ENCODE measurements at regions not wholly inside any gene's neighbourhood (a gene's known extent, or its start where the extent isn't known, plus 50 kb on each side); places are given as distances from the start of the nearest gene placed in this dataset.

DNA sequence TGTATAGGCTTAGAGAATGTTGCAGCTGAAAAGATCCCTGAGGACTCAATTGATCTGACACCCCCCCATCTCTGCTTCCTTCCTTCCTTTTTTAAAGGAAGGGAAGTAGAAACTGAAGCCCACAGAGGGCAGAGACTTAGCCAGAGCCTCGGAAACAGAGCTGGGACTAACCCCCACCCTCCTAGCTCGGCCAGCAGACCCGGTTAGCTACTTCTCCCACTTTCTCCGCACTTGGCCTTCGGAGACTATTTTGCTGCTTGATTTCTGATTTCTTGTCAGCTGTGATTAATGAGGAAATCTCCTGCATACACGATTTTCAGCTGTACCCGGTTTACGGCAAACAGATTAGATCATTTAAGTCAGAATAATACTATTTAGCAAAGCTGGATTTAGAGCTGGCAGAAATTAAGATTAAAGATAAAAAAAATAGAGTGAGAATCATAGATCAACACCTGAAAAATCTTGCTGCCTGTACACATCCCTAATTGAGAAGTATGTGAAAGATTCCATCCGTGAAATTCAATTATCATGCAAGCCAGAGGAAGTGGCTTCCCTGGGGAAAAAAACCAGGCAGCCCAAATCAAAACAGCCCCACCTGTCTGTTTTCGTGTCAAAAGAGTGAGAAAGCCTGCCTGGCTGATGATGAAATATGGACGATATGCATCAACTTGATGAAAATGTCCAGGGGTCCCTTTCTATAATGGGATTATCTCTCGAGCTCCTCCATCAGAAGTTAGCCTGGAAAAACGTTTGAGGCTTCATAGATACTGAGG lies 159.5 kb upstream of the SHB start:
- DNase-seq (ENCODE audit: low read depth, low spot score) = no peak

DNA sequence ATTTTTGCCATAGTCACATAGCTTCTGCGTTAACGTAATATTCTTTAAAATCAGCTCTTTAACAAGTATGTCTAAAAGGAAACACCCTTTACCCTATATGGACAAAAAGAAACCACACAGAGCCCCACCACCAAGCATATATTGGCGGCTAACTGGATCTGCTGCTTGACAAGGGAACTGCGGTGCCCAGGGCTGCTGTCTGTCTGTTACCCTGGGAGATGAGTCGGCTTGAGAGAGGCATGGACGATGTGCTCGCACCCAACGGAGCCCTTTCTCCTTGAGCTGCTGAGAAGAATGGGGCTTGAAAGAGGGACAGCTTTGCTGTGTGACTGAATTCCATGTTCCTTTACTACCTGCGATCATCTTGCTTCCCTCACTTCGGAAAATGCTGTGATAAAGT lies 158.6 kb upstream of the SHB start:
- DNase-seq (ENCODE audit: low read depth, low spot score) = no peak

DNA sequence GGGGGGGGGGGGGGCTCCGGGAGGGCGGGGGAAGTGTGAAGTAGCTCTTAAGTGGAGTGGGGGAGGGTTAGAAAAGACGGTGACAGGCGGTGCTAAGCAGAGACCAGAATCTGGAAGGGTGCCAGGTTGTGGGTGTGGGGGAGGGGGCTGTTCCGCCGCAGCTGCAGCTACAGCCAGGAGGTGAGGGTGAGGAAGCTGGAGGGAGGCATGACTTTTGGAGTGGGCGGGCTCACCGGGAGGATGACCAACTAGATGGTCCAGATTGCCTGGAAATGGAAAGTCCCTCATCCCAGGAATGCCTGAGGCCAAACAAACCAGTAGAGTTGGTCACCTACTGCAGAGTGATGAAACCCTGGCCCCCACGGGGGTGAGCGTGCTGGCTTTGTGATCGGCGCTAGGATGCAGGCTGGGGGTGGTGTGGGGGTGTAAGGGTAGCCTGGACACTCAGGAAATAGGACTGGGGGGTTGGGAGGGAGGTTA lies 158.1 kb upstream of the SHB start:
- peak; percentile 14 for DNase-seq (ENCODE audit: low read depth, low spot score)

DNA sequence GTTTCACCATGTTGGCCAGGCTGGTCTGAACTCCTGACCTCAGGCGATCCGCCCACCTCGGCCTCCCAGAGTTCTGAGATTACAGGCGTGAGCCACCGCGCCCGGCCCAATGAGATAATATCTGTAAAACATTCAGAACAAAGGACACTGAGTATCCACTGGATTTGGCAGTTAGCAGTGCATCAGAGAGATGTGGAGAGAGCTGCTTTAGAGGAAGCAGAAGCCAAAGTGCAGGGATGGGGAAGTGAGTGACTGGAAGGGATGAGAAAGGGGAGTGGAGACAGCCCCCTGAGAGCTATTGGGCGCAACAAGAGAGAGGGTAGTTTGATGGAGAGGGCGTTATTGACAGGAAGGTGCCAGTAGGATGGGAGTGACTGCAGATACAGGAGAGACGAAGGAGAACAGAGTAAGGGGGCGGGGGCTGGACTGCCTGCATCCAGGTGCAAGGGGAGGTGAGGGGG lies 157.5 kb upstream of the SHB start:
- no peak for DNase-seq (ENCODE audit: low read depth, low spot score)

DNA sequence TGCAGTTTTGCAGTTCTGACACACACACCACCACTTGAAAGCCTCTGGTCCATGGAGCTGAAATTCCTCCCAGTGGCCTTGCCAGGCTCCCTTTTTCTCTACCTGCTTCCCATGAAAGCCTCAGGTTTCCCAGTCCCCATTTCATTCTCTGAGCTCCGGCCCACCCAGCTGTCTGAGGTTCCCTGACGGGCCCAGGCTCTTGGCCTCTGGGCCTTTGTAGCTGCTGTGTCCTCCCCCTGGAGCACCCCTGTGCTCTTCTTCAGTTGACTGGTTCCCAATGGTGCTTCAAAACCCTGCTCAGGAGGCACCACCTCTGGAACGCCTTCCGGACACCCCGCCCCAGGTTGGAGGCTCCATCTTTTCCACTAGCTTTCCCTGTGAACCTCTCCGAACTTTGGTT lies 155.9 kb upstream of the SHB start:
- DNase-seq (ENCODE audit: low read depth, low spot score) = no peak

DNA sequence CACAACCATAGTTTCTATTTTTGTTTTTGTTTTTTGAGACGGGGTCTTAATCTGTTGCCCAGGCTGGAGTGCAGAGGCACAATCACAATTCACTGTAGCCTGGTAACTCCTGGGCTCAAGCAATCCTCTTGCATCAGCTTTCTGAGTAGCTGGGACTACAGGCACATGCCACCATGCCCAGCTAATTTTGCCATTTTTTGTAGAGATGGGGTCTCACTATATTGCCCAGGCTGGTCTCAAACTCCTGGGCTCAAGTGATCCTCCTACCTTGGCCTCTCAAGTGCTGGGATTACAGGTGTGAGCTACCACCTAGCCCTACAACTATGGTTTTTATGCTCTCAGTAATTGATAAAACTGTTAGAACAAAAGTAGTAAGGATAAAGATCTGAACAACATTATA lies 147.5 kb upstream of the SHB start:
- no peak for DNase-seq (ENCODE audit: low read depth, low spot score)

DNA sequence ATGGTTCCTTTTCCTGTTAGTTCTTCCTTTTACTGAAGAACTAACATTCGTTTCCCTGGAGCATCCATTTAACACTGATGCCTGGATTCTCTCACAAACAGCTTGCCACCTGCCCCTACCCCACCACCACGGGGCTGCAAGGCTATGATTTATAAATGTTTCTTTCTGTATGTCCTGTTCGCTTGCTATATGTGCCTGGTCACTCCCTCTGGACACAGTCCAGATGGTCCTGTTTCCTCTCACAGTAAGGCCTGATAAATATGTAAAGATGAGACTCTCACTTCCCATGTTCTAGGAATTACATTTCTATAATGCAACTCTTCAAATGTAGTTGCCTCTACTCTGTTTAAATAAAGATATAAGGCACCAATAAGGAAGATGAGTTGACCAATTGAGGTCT lies 146.4 kb upstream of the SHB start:
- no peak for DNase-seq (ENCODE audit: low read depth, low spot score)

DNA sequence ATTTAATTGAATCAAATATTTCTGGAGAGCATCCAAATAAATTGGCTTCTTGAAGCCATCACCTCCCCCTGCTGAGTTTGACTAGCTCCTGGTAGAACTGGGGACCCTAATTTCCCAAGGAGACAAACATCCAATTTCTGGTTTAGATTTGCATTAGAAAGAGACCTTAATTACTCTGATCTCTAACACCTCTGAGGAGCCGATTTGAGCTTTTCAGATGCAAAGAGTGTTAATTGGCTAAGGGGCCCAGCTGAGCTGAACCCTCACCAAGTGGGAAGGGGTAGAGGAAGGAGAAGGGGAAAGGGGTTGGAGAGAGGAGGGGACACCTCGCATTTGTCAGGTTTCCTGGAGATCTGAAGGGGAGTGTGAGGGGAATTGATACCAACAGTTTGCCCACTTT lies 145.4 kb upstream of the SHB start:
- DNase-seq (ENCODE audit: low read depth, low spot score) = no peak

DNA sequence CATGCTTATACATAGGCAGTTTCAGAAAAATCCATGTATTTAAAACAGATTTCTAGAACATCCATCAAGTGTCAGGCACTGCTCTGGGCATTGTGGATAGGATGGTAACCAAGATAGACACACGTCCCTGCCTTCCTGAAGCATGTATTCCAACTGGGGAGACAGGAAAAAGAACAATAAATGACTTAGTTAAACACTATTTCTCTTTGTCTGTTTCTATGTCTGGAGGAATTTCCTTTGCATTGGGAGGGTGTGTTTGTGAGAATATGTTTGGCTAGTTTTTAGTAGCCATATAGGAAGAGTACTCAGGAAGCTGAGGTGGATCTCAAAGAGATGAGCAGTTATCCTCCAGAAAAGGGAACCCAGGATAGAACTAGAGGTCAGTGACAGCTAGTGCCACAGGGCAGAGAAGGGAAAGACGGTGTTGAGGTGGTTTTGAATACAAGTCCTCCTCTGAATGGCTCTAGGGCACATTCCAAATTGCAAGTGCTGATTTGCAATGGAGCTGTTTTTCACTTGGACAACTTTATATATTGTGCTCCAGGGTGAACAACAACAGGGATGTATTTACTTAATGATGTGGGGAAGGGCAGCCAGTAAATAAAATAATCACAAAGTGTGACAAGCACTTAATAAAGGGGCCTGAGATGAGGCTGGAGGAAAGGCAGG lies 144.7 kb upstream of the SHB start:
- DNase-seq (ENCODE audit: low read depth, low spot score) = no peak

DNA sequence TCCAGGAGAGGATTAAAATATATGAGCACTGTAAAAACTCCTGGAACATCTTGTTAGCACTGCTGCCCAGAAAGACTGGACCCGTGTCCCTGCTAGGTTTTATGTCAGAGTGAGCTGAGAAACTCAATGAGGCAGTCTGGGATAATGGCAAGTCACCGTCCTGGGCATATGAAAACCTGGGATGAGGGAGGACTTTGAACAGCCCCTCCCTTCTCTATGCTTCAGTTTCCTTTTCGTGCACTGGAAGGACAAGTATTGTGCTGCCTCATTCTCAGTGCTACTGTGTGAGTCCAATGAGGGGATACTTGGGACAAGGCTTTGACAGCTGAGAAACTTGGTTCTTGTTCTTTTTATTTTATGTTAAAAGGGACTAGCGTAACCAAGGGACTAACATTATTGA lies 143.0 kb upstream of the SHB start:
- no peak for DNase-seq (ENCODE audit: low read depth, low spot score)

DNA sequence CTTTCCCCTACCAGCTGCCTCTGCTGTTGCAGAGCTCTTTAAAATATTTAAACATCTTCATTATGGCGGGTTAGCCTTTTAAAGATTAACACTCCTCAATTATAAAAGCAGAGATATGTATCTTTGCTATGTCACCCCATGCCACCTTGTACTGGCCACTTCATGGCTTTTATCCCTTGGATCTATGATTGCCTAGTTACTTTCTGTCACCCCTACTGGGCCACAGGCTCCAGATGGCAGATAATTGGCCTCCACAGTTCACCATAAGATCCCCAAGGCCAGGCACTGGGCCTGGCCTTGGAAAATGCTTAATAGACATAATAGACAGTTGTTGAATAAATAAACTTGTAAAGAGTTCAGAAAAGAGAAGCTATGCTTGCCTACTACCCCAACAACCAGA lies 142.0 kb upstream of the SHB start:
- DNase-seq (ENCODE audit: low read depth, low spot score) = no peak

DNA sequence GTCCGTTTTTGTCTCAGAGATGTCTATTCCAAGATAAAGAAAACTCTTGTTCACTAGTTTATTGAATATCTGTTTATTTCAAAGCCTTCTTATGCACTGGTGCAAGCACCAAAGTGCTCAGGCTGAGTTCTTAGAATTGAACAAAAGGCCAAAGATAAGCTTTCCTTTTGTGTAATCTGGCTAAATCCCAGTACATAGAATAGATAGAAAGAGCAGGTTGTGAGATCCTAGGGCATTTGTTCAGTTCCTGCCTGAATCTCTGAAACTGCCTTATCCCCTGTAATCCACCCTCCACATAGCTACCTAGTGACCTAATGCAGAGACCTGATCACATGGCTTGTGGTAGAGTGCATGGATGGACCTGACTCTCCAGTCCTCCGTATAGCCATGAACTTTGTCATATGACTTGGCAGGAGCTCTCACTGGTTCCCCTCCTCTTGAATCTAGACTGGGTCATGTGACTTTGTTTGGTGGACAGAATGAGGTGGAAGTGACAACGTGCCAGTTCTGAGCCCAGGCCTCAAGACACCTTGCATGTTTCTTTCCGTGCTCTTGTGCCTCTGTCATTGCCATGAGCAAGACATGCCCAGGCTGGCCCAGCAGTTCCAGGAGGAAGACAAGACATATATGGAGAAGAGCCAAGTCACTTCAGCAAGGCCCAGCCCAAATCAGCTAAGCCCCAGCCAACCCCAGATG lies 139.3 kb upstream of the SHB start:
- no peak for DNase-seq (ENCODE audit: low read depth, low spot score)

DNA sequence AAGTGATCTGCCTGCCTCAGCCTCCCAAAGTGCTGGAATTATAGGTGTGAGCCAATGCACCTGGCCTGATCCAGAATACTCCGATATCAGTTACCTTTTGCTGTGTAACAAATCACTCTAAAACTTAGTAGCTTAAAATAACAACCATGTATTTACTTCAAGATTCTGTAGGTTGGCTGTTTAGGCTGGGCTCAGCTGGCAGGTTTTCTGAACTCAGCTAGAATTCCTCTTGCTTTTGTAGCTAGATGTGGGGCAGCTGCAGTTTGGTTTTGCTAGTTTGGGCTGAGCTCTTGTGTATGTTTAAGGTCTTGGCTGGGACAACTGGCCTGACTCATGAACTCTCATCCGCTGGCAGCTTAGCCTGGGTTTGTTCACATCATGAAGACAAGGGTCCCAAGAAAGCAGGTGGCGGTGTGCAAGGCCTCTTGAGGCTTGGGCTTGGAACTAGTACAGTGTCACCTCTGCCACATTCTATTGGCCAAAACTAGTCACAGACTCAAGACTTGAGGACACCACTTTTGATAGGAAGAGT lies 138.3 kb upstream of the SHB start:
- DNase-seq (ENCODE audit: low read depth, low spot score) = no peak

DNA sequence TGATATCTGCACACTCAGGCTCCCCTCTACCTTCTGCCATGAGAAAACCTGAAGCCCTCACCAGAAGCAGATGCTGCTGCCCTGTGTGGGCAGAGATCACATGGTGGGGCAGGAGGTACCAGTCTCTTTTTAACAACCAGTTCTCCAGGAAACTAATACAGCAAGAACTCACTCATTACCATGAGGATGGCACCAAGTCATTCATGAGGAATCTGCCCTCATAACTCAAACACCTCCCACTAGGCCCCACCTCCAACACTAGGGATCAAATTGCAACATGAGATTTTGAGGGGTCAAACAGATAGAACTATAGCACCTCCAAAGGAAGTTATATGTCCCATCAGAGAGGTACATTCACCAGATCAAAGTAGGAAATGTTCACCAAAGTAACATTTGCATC lies 136.3 kb upstream of the SHB start:
- no peak for DNase-seq (ENCODE audit: low read depth, low spot score)

DNA sequence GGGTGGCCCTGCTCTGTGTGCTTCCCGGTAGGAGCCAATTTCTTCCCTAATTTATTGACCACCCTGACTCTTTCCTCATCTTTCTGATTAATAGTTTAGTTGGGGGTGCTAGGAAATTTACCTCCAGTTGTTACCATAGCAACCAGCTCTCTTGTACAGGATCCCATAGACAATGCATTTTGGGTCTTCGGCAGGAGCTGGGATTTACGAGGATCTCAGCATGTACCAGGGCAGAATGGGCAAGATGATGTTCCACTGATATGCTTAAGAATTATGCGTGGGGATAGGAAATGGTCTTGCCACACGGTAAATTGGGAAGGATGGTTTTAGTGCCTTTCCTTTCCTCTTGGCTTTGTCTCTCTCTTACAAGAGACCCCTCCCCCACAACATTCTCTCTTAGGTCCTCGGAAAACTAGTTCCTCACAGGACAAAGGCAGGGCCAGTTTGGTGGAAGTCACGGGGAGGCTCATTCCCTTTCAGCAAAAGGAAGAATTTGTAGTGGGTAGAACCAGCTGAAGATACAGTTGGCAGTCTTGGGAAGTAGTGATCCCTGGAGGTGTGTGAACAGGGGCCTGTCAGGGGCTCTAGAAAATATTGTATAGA lies 133.4 kb upstream of the SHB start:
- DNase-seq (ENCODE audit: low read depth, low spot score) = no peak

DNA sequence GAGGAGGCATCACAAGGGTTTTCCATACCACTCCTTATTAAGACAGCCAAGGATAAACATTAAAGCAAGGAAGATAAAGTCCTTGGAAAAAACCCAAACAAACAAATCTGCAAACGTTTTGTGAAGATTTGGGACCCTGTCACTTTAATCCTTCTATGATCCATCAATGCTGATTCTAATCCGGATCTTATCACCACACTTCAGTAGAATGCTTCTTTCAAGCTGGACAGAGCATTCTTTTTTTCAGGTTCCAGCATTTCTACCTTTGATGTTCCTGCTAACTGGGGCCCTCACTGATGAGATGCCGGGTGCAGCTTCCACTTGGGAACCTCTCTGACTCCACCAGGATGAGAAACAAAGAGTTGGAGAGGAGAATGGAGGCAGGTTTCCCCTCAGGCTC lies 132.8 kb upstream of the SHB start:
- DNase-seq (ENCODE audit: low read depth, low spot score) = no peak

DNA sequence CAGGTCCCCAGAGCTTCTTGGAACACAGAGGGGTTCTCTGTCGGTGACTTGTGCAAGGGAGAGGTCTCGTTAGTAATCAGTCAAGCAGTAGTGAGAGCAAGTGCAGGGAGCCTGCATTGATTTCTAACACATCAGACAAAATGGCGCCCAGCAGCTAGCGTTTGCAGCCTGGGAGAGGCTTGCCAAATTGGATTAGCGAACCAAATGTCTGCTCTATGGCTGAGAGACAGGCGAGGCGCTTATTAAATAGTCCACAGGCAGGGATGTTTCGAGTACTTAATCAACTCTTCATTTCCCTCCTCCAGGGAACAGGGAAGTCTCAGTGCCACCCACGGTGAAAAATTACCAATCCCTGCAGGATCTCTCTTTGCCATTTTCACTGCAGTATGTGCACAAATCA lies 131.4 kb upstream of the SHB start:
- DNase-seq (ENCODE audit: low read depth, low spot score) = no peak

DNA sequence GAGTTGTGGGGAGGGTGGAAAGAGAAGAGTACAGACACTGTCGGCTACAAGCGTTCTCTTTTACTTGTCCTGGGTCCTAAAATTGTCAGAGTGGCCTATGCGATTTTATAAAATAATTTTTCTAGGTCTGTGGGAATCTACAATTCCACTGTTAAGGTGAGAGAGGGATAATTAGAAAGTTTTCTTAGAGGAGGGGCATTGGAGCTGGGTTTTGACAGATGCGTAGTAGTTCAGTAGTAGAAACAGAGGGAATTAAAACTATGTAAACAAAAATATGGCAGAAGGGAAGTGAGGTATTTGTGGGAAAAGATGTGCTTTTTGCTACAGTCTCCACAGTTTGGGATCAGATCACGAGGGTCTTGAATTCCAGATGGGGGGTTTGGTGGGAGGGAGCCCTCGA lies 129.1 kb upstream of the SHB start:
- no peak for DNase-seq (ENCODE audit: low read depth, low spot score)

DNA sequence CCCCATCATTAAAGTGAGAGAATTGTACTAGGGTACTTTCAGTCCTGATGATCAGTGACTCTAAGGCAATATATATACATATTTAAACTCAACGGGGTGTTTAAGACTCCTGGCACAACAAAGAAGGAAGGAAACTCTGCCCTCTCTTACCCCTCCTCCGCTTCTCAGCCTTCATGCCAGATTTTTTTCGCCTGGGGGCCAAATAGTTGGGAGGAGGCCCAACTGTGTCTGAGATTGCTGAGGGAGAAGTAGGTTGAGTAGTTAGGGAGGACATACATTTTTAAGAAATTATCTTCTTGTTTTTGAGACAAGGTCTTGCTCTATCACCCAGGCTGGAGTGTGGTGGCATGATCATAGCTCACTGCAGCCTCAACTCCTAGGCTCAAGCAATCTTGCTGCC lies 127.7 kb upstream of the SHB start:
- no peak for DNase-seq (ENCODE audit: low read depth, low spot score)

DNA sequence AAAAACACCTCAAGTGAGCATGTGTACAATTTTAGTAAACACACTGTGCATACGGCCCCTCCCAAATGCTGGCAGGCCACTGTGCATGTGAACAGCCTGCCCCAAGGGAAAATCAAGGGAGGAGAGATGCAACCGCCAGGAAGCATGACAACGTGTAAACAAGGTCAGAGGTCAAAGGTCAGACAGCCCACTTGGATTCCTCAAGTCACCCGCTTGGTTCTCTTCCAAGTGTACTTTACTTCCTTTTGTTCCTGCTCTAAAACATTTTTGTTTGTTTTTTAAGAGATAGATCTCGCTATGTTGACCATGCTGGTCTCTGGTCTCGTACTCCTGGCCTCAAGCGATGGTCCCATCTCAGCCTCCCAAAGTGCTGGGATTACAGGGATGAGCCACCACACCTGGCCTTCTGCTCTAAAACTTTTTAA lies 126.7 kb upstream of the SHB start:
- no peak for DNase-seq (ENCODE audit: low read depth, low spot score)

DNA sequence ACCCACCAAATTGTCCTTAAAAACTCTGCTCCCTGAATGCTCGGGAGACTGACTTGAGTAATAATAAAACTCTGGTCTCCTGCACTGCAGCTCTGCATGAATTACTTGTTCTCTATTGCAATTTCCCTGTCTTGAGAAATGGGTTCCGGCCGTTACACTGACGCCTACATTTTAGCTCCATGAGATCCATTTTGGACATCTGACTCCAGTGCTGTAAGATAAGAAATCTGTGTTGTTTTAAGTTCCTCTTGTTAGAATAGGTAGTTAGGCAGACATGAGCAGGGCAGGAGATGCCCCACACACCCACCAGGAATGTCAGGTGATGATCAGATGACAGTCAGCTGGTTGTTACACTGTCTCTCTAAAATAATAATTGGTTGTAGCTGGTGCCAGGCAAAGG lies 125.8 kb upstream of the SHB start:
- DNase-seq (ENCODE audit: low read depth, low spot score) = no peak

DNA sequence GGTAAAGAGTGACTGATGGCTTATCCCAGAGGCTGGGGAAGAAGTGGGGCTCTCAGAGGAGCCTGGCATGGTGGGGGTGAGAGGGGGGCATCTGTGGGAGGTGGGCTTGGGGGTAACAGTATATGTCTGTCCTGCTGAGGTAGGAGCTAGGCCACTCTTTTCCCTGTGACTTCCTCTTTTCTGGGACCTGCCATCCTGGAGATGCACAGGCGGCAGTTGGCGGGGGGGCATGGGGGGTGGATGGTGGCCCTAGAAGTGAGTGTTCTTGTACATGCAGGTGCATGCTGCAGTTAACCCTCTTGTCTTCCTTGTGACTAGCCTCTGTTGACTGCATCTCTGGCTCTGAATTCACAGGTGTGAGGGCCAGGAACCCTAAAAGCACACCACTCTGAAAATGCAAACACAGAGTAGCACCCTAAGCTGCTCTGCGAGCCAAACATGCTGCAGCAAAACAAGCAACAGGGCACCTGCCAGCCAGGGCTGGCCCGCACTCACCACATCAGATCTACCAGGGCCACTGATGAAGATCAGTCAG lies 123.8 kb upstream of the SHB start:
- no peak for DNase-seq (ENCODE audit: low read depth, low spot score)
